ENCODE measurements at regions not wholly inside any gene's neighbourhood (a gene's known extent, or its start where the extent isn't known, plus 50 kb on each side); places are given as distances from the start of the nearest gene placed in this dataset.

GRCh38 chr14:55500219-55500701 lies 59.8 kb upstream of the TBPL2 start:
- Mint-ChIP-seq H3K27ac (no peak overlapping the region), H3K4me1 (peaks cover 6% of the 10 kb centered on the region), H3K27me3 (ENCODE audit: insufficient read depth, low read depth) (no peaks in the 10 kb centered on the region), H3K9me3 (no peaks in the 10 kb centered on the region), H3K36me3 (no peaks in the 10 kb centered on the region), H3K4me3 (no peak overlapping the region)
- TF ChIP-seq CTCF (IDR thresholded peaks at IDR 0.05), result no peak
- TF ChIP-seq EZH2phosphoT487 (IDR thresholded peaks at IDR 0.05), result no peak
- no peak for TF ChIP-seq EZH2 (IDR thresholded peaks at IDR 0.05)
- Histone ChIP-seq H3K36me3 (no peaks in the 10 kb centered on the region), H3K9ac (no peak overlapping the region), H3K9me3 (ENCODE audit: low read depth) (no peaks in the 10 kb centered on the region), H3K27me3 (no peaks in the 10 kb centered on the region), H3K4me2 (no peak overlapping the region), H3K79me2 (ENCODE audit: low read depth) (no peaks in the 10 kb centered on the region), H3K4me3 (no peak overlapping the region), H3K27ac (no peak overlapping the region), H3K4me1 (no peaks in the 10 kb centered on the region), H4K20me1 (ENCODE audit: low read depth) (no peaks in the 10 kb centered on the region), H3F3A (ENCODE audit: low read depth) (no peaks in the 10 kb centered on the region), H2AFZ (replicated peaks) (no peak overlapping the region)
- DNase-seq (ENCODE audit: low spot score), result no peak

- Histone ChIP-seq H3K27me3 (no peaks in the 10 kb centered on the region), H3K9me3 (ENCODE audit: low read depth) (no peaks in the 10 kb centered on the region), H3F3A (ENCODE audit: low read depth) (no peaks in the 10 kb centered on the region), H4K20me1 (ENCODE audit: low read depth) (no peaks in the 10 kb centered on the region), H3K36me3 (no peaks in the 10 kb centered on the region), H3K9ac (no peak overlapping the region), H3K4me2 (no peak overlapping the region), H2AFZ (replicated peaks) (no peak overlapping the region), H3K4me1 (no peaks in the 10 kb centered on the region), H3K4me3 (no peak overlapping the region), H3K27ac (no peak overlapping the region), H3K79me2 (ENCODE audit: low read depth) (no peaks in the 10 kb centered on the region)
- Mint-ChIP-seq H3K4me1 (peaks cover 6% of the 10 kb centered on the region), H3K27me3 (ENCODE audit: insufficient read depth, low read depth) (no peaks in the 10 kb centered on the region), H3K36me3 (no peaks in the 10 kb centered on the region), H3K4me3 (no peak overlapping the region), H3K9me3 (no peaks in the 10 kb centered on the region), H3K27ac (no peak overlapping the region)
- no peak for DNase-seq (ENCODE audit: low spot score)
- no peak for TF ChIP-seq EZH2 (IDR thresholded peaks at IDR 0.05)
- TF ChIP-seq CTCF (IDR thresholded peaks at IDR 0.05), result no peak
- TF ChIP-seq EZH2phosphoT487 (IDR thresholded peaks at IDR 0.05), result no peak
These were observed 60.3 kb upstream of the TBPL2 start for GRCh38 chr14:55500708-55501107.

- Mint-ChIP-seq H3K9me3 (no peaks in the 10 kb centered on the region), H3K27ac (no peak overlapping the region), H3K27me3 (ENCODE audit: insufficient read depth, low read depth) (peaks cover 2% of the 10 kb centered on the region), H3K4me3 (no peak overlapping the region), H3K36me3 (no peaks in the 10 kb centered on the region), H3K4me1 (peaks cover 6% of the 10 kb centered on the region)
- H3K27me3 ChIP-seq, result no peaks in the 10 kb centered on the region
- TF ChIP-seq EZH2phosphoT487 (IDR thresholded peaks at IDR 0.05), result no peak
- no peak for TF ChIP-seq CTCF (IDR thresholded peaks at IDR 0.05)
- TF ChIP-seq EZH2 (IDR thresholded peaks at IDR 0.05), result no peak
- no peak for DNase-seq (ENCODE audit: low spot score)
- H3K4me2 ChIP-seq, result no peak overlapping the region
- H3K4me1 ChIP-seq, result no peaks in the 10 kb centered on the region
- H3K27ac ChIP-seq, result no peak overlapping the region
- H3K9me3 ChIP-seq (ENCODE audit: low read depth), result no peaks in the 10 kb centered on the region
- H3F3A ChIP-seq (ENCODE audit: low read depth), result no peaks in the 10 kb centered on the region
- no peak overlapping the region for H2AFZ ChIP-seq (replicated peaks)
- H3K4me3 ChIP-seq, result no peak overlapping the region
- no peaks in the 10 kb centered on the region for H4K20me1 ChIP-seq (ENCODE audit: low read depth)
- no peaks in the 10 kb centered on the region for H3K79me2 ChIP-seq (ENCODE audit: low read depth)
- no peaks in the 10 kb centered on the region for H3K36me3 ChIP-seq
- no peak overlapping the region for H3K9ac ChIP-seq
These were observed 62.4 kb upstream of the TBPL2 start for GRCh38 chr14:55502746-55503284.
